HL-60 (cell line): ENCODE measurements at regions not wholly inside any gene's neighbourhood (a gene's known extent, or its start where the extent isn't known, plus 50 kb on each side); places are given as distances from the start of the nearest gene placed in this dataset.

Experiments used
- CTCF ChIP-seq: IDR thresholded peaks from one replicate; pipeline ENCODE4 v1.5.1; 2011; ENCODE audit warnings: low read length, control low read depth, inconsistent platforms; ENCODE audit not compliant: insufficient read depth
- GABPA ChIP-seq: IDR thresholded peaks from 2 replicates; pipeline ENCODE4 v1.6.1; 2012; ENCODE audit warnings: low read depth
- POLR2AphosphoS5 ChIP-seq: IDR thresholded peaks from 2 replicates; pipeline ENCODE4 v1.6.1; 2012; ENCODE audit warnings: low read depth

DNA sequence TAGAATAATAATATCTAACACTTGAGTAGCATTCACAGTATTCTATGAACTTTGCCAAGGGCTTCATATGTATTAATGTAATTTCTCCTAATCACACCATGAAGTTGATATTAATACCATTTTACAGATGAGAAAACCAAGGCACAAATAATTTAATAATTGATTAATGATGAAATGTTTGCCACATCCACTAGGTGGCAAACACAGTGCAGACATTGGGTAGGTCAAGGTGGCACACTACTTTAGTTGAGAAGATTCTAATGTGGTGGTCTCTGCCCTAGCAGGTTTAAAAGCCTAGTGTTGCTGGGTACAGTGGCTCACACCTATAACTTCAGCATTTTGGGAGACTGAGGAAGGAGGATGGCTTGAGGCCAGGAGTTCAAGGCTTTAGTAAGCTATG is 412.4 kb downstream of the SUCLA2 start:
- TF ChIP-seq CTCF (no peak), GABPA (no peak), POLR2AphosphoS5 (no peak)
